ENCODE measurements at regions not wholly inside any gene's neighbourhood (a gene's known extent, or its start where the extent isn't known, plus 50 kb on each side); places are given as distances from the start of the nearest gene placed in this dataset.

DNA sequence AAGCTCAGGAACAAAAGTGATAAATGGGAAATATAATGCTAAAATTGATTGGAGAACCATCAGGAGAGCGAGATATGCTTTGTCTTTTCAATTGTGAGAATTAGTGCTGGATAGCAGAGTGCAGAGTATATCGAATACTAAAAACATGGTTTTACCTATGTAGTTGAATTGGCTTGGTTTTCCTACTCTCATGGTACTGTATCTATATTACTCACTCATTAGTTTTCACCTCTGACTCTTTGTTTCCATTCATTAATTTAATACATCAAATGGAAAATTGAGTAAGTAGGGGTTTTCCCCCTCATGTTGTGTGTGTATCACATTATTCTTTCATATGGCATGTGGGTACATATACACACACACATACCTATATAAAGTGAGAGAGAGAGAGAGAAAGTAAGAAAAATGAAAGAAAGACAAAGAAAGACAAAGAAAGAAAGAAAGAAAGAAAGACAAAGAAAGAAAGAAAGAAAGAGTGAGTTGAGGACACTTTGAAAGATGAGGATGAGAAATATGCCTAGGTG, 1574.5 kb downstream of the MRPL39 start:
- Histone ChIP-seq H3K4me1 (ENCODE audit: insufficient read depth, low read length, poor library complexity, severe bottlenecking) (no peaks in the 10 kb centered on the region), H2AFZ (ENCODE audit: low read length) (no peak overlapping the region), H3K27me3 (ENCODE audit: insufficient read depth, low read length, poor library complexity, severe bottlenecking) (no peaks in the 10 kb centered on the region), H3K4me2 (ENCODE audit: low read depth, low read length, poor library complexity, severe bottlenecking) (no peak overlapping the region), H3K9ac (ENCODE audit: low read depth, low read length, poor library complexity, severe bottlenecking) (no peak overlapping the region), H3K9me3 (ENCODE audit: insufficient read depth, low read depth, low read length) (no peaks in the 10 kb centered on the region; the same call in 1 of the 2 replicates), H3K79me2 (ENCODE audit: insufficient read depth, low read length) (no peaks in the 10 kb centered on the region), H4K20me1 (ENCODE audit: insufficient read depth, low read length, poor library complexity, severe bottlenecking) (no peaks in the 10 kb centered on the region), H3K4me3 (ENCODE audit: low read length, poor library complexity, severe bottlenecking) (no peak overlapping the region), H3F3A (ENCODE audit: low read depth) (no peaks in the 10 kb centered on the region), H3K9me2 (replicated peaks; ENCODE audit: low read depth, low read length) (no peaks in the 10 kb centered on the region), H3K36me3 (ENCODE audit: insufficient read depth, low read length) (no peaks in the 10 kb centered on the region)
- TF ChIP-seq EZH2phosphoT487 (IDR thresholded peaks at IDR 0.05; ENCODE audit: borderline replicate concordance) = no peak
- TF ChIP-seq, protein P1, sequence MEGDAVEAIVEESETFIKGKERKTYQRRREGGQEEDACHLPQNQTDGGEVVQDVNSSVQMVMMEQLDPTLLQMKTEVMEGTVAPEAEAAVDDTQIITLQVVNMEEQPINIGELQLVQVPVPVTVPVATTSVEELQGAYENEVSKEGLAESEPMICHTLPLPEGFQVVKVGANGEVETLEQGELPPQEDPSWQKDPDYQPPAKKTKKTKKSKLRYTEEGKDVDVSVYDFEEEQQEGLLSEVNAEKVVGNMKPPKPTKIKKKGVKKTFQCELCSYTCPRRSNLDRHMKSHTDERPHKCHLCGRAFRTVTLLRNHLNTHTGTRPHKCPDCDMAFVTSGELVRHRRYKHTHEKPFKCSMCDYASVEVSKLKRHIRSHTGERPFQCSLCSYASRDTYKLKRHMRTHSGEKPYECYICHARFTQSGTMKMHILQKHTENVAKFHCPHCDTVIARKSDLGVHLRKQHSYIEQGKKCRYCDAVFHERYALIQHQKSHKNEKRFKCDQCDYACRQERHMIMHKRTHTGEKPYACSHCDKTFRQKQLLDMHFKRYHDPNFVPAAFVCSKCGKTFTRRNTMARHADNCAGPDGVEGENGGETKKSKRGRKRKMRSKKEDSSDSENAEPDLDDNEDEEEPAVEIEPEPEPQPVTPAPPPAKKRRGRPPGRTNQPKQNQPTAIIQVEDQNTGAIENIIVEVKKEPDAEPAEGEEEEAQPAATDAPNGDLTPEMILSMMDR (conservative IDR thresholded peaks at IDR 0.05; ENCODE audit: low read length) = no peak

DNA sequence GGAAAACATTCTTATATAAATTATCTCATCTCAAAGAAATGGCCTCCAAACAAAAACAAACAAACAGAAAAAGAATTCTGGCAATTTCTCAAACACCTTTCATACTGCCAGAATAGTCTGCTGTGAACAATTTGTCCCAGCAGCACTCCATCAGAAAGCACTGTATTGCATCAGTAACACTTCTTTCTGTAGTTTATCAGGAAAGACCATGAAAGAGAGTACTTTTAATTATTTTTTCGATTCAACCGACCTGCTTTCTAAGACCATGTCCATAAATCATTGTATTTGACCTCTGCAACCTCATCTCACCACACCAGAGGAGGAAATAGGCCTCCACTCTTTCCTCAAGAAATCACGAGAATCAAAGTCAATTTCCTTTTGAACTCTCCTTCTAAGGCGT, 1579.9 kb downstream of the MRPL39 start:
- TF ChIP-seq, protein P1 (conservative IDR thresholded peaks at IDR 0.05; ENCODE audit: low read length) = no peak
- TF ChIP-seq EZH2phosphoT487 (IDR thresholded peaks at IDR 0.05; ENCODE audit: borderline replicate concordance) = no peak
- Histone ChIP-seq H3K79me2 (ENCODE audit: insufficient read depth, low read length) (no peaks in the 10 kb centered on the region), H3K9me3 (ENCODE audit: insufficient read depth, low read depth, low read length) (no peaks in the 10 kb centered on the region), H3K9ac (ENCODE audit: low read depth, low read length, poor library complexity, severe bottlenecking) (no peak overlapping the region), H3K36me3 (ENCODE audit: insufficient read depth, low read length) (no peaks in the 10 kb centered on the region), H4K20me1 (ENCODE audit: insufficient read depth, low read length, poor library complexity, severe bottlenecking) (no peaks in the 10 kb centered on the region), H3K4me2 (ENCODE audit: low read depth, low read length, poor library complexity, severe bottlenecking) (no peak overlapping the region), H2AFZ (ENCODE audit: low read length) (no peak overlapping the region), H3K9me2 (replicated peaks; ENCODE audit: low read depth, low read length) (no peaks in the 10 kb centered on the region), H3K4me1 (ENCODE audit: insufficient read depth, low read length, poor library complexity, severe bottlenecking) (no peaks in the 10 kb centered on the region), H3K4me3 (ENCODE audit: low read length, poor library complexity, severe bottlenecking) (no peak overlapping the region), H3F3A (ENCODE audit: low read depth) (no peaks in the 10 kb centered on the region), H3K27me3 (ENCODE audit: insufficient read depth, low read length, poor library complexity, severe bottlenecking) (no peaks in the 10 kb centered on the region)

DNA sequence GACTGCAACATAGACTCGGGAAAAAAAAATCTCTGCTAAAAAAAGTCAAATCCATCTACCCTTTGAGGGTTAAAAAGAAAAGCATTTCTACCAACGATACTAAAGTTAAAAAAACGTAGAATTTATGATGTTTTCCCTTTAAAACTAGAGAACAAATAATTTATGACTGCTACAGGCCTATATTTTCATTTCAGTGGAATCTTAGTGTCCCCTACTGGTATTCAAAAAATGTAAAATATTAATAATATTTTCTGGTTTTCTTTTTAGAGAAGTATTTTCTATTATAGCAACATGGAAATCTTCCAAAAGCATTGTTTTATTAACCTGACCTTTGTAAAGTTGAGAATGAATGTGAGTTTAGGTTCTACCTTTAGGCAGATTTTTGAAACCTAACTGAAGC, 1582.2 kb downstream of the MRPL39 start:
- Histone ChIP-seq H3K9ac (ENCODE audit: low read depth, low read length, poor library complexity, severe bottlenecking) (no peak overlapping the region), H3K4me2 (ENCODE audit: low read depth, low read length, poor library complexity, severe bottlenecking) (no peak overlapping the region), H3K36me3 (ENCODE audit: insufficient read depth, low read length) (no peaks in the 10 kb centered on the region), H2AFZ (ENCODE audit: low read length) (no peak overlapping the region), H3K9me3 (ENCODE audit: insufficient read depth, low read depth, low read length) (peaks cover 3% of the 10 kb centered on the region; the same call in 1 of the 2 replicates), H3F3A (ENCODE audit: low read depth) (no peaks in the 10 kb centered on the region), H3K4me3 (ENCODE audit: low read length, poor library complexity, severe bottlenecking) (no peak overlapping the region), H3K4me1 (ENCODE audit: insufficient read depth, low read length, poor library complexity, severe bottlenecking) (no peaks in the 10 kb centered on the region), H3K9me2 (replicated peaks; ENCODE audit: low read depth, low read length) (no peaks in the 10 kb centered on the region), H3K27me3 (ENCODE audit: insufficient read depth, low read length, poor library complexity, severe bottlenecking) (no peaks in the 10 kb centered on the region), H3K79me2 (ENCODE audit: insufficient read depth, low read length) (no peaks in the 10 kb centered on the region), H4K20me1 (ENCODE audit: insufficient read depth, low read length, poor library complexity, severe bottlenecking) (no peaks in the 10 kb centered on the region)
- TF ChIP-seq, protein P1 (conservative IDR thresholded peaks at IDR 0.05; ENCODE audit: low read length) = no peak; the same call in 1 of the 2 replicates
- TF ChIP-seq EZH2phosphoT487 (IDR thresholded peaks at IDR 0.05; ENCODE audit: borderline replicate concordance) = no peak

Measured in Loucy (cell line).